NCI-H82 treated with DMSO at 0.1 percent for 48 hours (cell line): ENCODE measurements at regions not wholly inside any gene's neighbourhood (a gene's known extent, or its start where the extent isn't known, plus 50 kb on each side); places are given as distances from the start of the nearest gene placed in this dataset.
"Not testable (repeated sequence)": the region's sequence is repeated elsewhere in the genome, so short reads cannot be mapped to it uniquely, and the experiment has no call there.

ENCODE experiments used
- DNase-seq: peaks from one replicate; lab custom pipeline; 2025; ENCODE audit not compliant: unreplicated experiment; lab: John Stamatoyannopoulos, UW

- no peak for DNase-seq
These were observed 139.7 kb upstream of the TBL1XR1 start for GRCh38 chr3:177336873-177337450.

- no peak for DNase-seq
These were observed 140.5 kb upstream of the TBL1XR1 start for GRCh38 chr3:177337541-177338331.

GRCh38 chr3:177338697-177339219 is 141.5 kb upstream of the TBL1XR1 start:
- no peak for DNase-seq

- DNase-seq = not testable (repeated sequence)
These were observed 142.0 kb upstream of the TBL1XR1 start for GRCh38 chr3:177339220-177339703.

- no peak for DNase-seq
These were observed 143.1 kb upstream of the TBL1XR1 start for GRCh38 chr3:177340243-177340830.

- no peak for DNase-seq
These were observed 144.6 kb upstream of the TBL1XR1 start for GRCh38 chr3:177341736-177342419.

- no peak for DNase-seq
These were observed 145.9 kb upstream of the TBL1XR1 start for GRCh38 chr3:177343122-177343625.

- DNase-seq = peak; percentile 48
These were observed 148.0 kb upstream of the TBL1XR1 start for GRCh38 chr3:177345049-177345972.

- no peak for DNase-seq
These were observed 148.8 kb upstream of the TBL1XR1 start for GRCh38 chr3:177345973-177346503.

- no peak for DNase-seq
These were observed 149.6 kb upstream of the TBL1XR1 start for GRCh38 chr3:177346878-177347277.

GRCh38 chr3:177347611-177348010 is 150.3 kb upstream of the TBL1XR1 start:
- no peak for DNase-seq

- no peak for DNase-seq
These were observed 151.7 kb upstream of the TBL1XR1 start for GRCh38 chr3:177348974-177349373.

GRCh38 chr3:177349384-177349783 is 152.1 kb upstream of the TBL1XR1 start:
- DNase-seq = peak; percentile 43

- DNase-seq = no peak
These were observed 152.8 kb upstream of the TBL1XR1 start for GRCh38 chr3:177350121-177350520.

- no peak for DNase-seq
These were observed 153.9 kb upstream of the TBL1XR1 start for GRCh38 chr3:177351206-177351605.

- no peak for DNase-seq
These were observed 154.5 kb upstream of the TBL1XR1 start for GRCh38 chr3:177351757-177352158.

GRCh38 chr3:177352424-177352823 is 155.1 kb upstream of the TBL1XR1 start:
- no peak for DNase-seq

GRCh38 chr3:177353140-177353539 is 155.9 kb upstream of the TBL1XR1 start:
- no peak for DNase-seq

- not testable (repeated sequence) for DNase-seq
These were observed 156.6 kb upstream of the TBL1XR1 start for GRCh38 chr3:177353879-177354278.

- DNase-seq = no peak
These were observed 157.2 kb upstream of the TBL1XR1 start for GRCh38 chr3:177354466-177354865.
